GM18517 (cell line): ENCODE measurements at regions not wholly inside any gene's neighbourhood (a gene's known extent, or its start where the extent isn't known, plus 50 kb on each side); places are given as distances from the start of the nearest gene placed in this dataset.
"Not testable (repeated sequence)": the region's sequence is repeated elsewhere in the genome, so short reads cannot be mapped to it uniquely, and the experiment has no call there.

ENCODE experiments used
- ATAC-seq: cut with Tn5 transposase; IDR thresholded peaks from one replicate; pipeline ENCODE4 v1.9.1; 2021; ENCODE audit warnings: mild to moderate bottlenecking, moderate library complexity; ENCODE audit not compliant: unreplicated experiment

DNA sequence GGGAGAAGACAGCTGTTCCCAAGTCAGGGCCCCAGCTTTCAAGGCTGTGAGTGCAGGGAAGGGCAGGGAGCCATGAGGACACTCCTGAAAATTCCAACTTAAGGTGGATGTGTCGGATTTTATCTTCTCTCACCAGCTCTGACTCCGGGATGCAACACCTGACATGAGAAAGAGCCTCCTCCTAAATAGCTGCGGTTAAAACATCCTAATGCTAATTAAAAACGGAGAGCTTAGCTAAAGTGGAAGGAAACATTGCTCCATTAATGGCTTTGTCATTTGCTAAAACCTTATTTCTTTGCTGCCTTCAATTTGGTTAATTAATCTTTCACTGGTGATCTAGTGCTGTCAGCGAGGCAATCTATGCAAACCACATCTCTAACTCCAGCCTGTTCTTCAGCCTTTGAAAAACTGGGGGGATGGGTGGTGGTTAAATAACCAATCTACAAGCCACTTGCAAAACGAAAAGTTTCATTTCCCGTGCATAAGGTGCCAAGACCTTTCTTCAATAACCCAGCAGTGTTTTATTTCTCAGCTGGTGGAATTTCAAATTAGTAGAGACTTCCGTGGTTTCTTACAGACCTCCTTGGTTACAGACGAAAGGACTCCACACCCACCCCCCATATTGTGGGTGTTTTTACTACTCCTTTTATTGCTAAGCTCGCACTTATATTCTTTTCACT is 379.6 kb downstream of the MLLT3 start:
- ATAC-seq = peak; percentile 97

DNA sequence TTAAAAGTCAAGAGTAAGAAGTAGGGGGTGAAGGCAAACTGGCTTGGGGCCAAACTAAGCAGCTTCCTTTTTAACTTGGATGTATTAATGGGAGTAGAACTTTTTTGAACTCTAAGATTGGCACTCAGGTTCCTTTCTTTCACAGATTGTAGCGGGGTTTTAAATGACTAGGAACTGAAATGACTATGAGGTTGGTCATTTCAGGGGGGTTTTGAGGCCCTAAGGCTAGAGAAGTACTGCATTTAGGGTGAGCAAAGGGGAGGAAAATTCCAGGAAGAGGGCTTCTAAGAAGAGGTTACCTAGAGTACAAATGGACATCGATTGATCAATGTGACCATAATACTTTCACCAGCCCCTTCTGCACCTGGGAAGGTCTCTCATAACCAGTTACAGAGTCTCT is 381.8 kb downstream of the MLLT3 start:
- ATAC-seq = no peak

DNA sequence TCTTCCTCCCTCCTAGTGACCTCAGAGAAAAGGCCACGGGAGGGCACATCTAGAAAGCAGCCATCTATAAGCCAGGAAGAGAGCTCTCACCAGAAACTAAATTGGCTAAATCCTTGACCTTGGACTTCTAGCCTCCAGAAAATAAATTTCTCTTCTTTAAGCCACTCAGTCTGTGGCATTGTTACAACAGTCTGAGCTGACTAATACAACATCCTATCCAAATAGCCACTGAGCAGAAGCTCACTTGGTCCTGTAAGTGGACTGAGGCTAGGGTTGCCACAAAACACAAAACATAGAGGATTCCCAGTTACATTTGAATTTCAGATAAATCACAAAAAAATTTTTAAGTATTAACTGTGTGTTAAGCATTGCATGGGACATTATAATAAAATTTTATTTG is 383.4 kb downstream of the MLLT3 start:
- ATAC-seq = no peak

DNA sequence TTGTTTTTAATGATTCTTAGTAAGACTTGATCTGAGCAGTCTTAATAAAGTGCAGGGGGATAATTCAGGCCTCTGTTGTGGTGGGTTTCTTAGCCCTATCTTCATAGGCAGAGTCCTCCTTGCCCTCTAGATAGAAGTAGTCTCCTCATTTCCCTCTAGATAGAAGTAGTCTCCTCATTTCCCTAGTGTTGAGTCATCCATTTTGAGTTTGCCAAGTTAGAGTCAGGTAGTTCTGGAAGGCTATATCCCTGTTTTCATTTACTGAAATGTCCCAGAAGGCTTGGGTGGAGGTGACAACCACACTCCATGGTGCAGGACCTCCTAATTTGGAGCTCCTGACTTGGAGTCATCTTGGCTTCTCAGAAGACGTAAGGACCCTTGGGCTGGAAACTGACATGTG is 384.6 kb downstream of the MLLT3 start:
- no peak for ATAC-seq

DNA sequence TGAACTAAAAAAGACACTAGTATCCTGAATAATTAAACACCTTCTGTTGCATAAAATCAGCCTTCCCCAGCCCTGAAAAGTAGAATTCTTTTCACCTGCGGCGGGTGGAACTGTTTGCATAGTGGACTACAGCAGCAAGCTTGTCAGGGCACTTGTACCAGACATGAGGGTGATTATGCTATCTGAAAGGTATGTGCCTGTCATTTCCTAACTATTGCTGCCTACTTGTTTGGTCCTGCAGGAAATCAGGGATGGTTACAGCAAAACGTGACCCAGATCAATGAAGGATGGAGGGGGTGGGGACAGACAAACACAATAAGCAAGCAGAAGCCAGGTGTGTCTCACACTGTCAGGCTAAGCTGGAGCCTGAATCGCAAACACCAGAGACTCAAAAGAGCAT is 385.6 kb downstream of the MLLT3 start:
- no peak for ATAC-seq

DNA sequence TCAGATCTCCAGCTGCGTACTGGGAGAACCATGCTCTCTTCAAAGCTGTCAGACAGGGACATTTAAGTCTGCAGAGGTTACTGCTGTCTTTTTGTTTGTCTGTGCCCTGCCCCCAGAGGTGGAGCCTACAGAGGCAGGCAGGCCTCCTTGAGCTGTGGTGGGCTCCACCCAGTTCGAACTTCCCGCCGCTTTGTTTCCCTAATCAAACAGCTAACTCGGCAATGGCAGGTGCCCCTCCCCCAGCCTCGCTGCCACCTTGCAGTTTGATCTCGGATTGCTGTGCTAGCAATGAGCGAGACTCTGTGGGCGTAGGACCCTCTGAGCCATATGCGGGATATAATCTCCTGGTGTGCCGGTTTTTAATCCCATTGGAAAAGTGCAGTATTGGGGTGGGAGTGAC is 387.1 kb downstream of the MLLT3 start:
- ATAC-seq = not testable (repeated sequence)

DNA sequence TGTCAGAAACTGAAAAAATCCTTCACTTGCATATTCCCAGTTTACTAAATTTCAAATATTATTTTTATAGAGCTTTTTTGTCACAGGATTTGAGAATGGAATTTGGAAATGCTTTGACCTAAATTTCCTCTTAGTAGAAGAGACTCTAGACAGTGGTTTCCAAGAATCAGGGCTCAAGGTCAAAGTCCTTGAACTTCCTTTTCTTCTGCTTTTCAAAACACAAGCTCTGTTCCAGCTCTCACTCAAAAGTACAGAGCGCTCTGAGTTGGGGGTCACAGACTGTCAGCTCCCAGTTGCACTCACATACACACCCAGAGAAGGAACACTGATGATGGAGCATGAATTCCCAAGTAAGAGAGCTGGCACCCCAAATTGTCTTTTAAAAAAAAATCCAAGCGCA is 394.2 kb downstream of the MLLT3 start:
- ATAC-seq = no peak

DNA sequence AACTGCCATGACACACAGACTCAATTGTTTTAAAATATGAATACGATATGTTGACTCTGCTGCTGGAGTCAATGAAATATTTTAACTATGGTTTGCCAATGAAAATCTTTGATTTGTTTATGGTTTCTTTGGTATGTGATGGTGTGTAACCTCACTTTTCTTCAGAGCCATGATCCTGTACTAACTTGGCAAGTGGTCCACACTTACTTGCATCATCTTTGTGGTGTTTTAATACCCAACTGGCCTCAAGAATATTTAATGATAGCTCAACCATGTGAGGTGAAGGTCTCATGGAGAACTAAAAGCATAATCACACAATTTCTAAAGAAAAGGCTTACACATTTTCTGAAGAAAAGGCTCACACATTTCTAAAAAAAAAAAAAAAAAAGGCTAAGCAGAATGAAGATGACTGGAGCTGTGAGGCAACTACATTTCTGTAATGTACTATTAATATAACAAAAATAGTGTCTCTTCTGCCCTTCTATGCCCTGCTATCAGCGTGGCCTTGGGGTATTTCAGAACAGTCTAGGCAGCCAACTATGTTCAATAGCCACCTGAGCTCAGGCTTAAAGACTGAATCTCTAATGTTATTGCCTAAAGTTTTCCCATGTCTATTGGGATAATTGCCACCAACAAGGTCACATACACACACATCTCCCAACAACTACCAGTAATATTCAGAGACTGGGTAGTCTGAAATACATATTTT is 395.0 kb downstream of the MLLT3 start:
- no peak for ATAC-seq

DNA sequence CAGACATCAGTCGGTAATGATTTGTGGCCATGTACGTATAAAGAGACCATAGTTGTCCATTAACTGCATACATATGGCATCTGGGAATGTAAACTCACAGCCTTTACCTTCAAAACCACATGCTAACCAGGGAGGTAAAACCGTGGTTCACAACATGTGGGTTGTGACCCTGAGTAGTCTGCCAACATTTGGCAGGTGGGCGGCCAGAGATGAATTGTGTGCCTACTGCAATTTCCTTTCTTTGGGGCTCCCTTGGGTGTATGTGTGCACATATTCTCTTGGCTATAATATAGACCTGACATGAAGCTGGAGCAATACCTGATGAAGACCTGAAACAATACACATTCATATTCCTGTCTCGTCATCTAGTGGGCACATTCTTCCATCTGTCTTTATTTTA is 396.0 kb downstream of the MLLT3 start:
- no peak for ATAC-seq

DNA sequence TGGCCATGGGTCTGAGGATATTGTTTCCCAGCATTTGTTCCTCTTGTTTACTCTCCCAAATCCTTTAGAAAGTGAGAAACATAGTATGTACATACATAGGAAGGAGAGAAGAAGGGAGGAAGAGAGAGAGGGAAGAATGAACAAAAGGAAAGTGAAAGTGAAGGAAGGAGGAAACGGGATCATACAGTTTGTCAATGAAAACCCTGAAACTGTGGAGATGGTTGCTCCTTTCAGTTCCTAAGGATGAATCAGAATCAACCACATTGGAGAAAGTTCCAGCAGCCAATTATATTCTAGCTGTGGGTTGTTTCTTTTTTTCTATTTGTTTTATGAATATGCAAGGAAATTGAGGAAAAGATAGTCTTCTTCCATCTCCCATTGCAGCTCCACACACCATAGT is 396.5 kb downstream of the MLLT3 start:
- ATAC-seq = no peak

DNA sequence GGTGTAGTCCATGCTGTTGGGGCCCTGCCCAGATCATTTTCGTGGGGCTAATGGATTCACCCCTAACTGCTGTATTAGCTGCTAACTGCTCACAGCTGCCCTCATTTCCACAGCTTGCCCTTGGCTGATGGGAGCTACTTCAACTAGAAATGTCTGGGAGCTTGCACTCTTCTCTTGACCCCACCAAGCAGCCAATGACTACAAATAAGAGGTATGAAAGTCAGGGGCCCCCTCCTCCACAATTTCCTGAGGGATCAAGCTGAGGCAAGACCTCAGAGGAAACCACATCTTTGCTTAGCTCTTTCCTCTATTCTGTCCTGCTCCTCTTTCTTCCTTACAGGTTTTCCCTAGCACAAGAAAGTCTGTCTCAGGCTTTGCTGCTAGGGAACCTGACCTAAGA is 397.5 kb downstream of the MLLT3 start:
- no peak for ATAC-seq

DNA sequence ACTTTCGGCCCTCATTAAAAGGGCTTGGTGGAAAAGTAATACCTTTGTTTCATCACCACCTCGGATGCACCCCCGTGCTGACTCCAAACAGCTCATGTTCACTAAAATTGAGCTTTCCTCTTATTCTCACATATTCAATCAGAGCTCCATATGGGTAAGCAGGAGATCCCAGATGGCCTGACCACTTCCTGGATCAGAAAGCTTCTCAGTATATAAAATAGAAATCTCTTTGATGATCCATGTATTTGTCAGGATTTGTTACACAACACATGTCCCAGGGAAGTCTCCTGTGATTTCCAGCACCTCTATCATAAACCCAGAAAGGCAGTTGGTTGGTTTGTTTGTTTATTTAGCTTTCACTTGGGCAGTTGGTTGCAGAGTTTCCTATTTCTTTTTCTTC is 402.0 kb downstream of the MLLT3 start:
- ATAC-seq = no peak

DNA sequence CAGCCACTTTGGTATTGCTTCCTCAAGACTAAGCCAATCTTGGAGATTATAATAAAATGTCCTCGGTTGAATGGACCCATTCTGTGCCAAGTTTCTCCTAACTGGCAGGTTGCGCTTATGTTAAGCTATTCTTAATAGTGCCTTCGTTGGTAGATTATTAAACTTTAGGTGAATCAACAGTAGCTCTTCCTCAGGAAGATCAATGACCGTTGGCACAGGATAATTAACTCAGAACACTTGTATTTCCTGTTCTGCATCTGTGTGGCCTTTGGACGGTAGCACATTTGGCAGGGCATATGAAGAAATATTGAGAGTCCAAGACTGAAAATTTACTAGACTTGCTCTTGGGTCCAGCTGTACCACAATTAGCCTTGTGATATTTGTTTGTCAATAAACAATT is 402.9 kb downstream of the MLLT3 start:
- ATAC-seq = no peak

DNA sequence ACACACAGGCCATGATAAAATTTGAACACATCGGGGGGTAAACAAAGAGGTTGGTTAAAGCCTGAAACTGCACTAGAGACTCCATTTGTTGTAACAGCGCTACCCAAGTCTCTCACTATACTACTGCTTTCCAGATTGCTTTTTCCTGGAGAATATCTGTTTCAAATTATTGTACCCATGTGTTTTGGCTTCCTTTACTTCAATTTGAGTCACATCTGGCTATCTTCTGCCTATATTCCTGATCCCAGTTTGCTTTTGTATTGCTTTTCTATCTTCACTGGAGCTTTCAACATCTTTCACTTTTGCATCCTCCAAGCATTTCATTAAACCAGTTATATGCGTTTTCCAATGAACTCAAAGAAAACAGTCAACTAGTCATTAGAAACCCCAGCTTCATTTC is 404.7 kb downstream of the MLLT3 start:
- ATAC-seq = no peak

DNA sequence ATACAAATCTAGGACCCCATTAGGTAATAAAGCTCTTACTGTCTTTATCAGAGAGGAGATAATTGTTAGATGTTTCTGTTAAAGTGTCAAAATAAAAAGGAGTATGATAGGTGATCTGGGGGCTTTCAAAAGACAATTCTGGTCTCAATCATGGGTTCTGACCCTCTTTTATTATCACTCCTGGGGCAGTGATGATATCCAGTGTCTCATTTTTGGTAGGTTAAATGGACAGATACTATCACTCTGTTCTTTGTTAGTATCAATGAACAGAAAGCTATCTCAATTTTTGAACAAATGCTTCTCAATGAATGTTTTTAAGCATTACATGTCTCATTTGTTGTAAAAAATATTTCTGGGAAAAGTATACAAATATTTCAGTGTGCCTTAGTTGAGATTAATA is 405.9 kb downstream of the MLLT3 start:
- ATAC-seq = no peak

DNA sequence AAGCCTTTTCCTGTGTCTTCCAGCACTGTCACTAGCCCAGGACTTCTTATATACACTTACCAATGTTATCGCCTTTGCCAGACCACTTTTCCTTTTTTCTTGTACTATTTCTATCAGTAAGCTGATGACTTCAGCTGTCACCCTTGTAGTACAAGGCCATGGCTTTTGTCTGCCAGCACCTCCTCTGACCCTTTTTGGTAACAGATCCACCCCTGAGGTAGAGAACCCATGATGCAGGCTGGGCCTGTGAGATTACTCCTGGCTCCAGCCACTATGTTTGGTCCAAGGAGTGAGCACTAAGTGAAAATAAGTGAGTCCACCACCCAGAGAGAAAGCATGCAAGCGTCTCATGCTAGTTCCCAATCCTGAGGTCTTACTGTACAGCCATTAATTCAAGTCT is 406.7 kb downstream of the MLLT3 start:
- no peak for ATAC-seq

DNA sequence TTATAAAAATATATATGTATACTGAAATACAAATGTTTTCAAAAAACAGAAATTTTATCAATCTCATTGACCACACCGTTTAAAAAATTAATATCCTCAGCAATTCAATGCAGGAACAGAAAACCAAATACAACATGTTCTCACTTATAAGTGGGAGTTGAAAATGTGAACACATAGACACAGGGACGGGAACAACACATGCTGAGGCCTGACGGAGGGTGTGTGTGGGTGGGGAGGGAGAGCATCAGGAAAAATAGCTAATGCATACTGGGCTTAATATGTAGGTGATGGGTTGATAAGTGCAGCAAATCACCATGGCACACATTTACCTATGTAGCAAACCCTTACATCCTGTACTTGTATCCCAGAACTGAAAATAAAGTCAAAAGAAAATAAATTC is 409.5 kb downstream of the MLLT3 start:
- no peak for ATAC-seq

DNA sequence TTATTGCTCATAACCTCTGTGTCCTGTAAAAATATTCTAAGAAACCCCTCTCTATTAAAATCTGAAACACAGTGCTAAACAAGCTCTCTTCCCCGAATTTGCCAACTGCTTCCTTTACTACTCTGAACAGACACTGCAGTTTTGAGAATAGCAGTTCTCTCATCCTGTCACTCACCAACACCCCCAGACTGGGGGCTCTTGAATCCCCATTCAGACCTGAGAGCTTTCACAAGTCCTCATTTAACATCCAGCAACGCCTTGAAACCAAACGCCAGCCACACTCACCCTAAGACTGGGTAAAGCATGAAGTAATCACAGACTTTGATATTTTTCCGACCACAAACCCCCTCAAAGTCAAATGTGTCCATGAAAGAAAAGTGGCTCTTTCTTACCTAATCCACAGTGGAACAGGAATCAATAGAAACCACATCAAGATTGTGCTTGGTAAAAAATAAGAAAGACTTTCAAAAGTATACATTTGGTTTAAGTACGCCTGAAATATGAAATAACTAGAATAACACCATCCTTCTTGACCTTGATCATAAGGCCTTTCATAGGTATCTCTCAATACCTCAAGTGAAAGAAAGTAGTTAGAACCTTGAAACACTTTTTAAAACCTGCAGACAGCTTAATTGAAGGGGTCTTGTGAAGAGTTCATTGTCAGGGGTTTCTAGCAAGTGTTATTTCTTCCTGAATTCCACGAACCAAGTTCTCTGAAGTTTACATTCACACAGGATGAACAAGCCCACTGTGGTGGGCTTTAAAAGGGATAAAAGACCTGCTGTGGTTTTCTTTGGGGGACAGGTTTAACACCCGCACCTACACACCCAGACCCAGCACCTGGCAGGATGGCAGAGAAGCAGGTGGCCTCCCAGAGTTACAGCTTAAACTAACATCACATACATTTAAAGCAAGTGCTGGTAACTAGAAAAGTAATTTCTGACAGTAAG is 412.6 kb downstream of the MLLT3 start:
- no peak for ATAC-seq

DNA sequence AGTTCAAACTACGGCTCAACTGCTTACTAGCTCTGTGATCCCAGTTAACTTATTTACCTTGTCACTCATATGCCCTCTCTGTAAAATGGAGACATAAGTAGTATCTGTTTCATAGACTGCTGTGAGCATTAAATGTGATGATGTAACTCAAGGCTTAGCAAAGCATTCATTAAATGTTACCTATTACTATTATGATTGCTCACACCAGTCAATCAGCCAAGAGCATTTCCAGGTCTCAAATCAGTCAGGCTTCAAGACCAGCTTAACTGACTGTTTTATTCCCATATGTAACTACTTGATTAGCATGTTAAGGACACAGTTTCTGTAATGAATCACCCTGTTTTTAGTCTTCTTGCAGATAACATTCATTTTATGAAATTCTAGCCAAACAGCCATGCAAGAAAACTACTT is 413.3 kb downstream of the MLLT3 start:
- no peak for ATAC-seq

DNA sequence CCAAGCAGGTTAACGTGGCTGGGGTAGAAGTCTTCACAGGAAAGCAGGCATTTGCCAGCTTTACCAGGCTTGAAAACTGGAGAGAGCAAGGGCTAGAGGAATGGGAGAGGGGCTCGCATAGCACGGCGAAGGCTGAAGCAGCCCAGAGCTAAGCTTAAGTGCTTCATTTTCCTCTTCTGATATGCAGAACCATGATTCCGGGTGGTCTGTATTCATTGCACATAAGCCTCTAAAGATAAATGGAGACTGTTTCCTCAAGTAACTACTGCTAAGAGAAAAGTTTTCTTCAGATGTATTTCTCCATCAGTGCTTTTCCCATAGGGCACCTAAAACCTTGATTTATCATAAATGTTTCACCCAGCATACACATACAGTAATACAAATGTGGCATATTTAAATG is 414.1 kb downstream of the MLLT3 start:
- ATAC-seq = no peak

DNA sequence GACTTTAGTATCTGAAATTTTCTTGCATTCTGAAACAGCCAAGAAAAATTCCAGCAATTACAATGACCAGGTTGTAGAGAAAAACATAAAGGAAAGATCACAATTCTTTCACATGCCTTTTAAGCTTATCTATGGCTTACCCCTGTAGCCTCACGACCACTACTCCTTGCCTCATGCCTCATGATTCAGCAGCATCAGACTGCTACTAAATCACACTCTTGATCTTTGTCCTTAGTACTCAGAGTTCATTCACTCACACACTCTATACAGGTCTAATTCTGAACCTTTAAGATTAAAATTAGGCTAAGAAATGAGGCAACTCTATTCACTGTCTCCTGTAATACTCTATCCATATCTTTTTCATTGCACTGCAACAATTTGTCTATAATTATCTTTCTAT is 415.1 kb downstream of the MLLT3 start:
- no peak for ATAC-seq

DNA sequence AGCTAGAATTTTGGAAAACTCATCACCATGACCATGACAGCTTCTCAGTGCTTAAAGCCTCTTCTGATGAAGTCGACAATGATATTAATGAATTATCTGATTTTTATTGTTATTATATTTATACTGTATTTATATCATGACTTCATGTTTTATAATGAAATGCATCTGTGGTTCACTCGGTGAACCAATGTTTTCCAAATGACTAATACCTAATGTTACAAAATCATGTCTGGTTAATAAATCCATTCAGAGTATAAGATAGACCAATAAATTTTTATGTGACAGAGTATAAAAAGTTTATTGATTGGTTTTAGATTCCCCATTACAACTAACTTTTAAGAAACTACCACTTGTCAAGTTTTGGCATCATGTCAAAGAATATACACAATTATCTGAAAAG is 416.5 kb downstream of the MLLT3 start:
- no peak for ATAC-seq
